GM19023 (cell line): ENCODE measurements at regions not wholly inside any gene's neighbourhood (a gene's known extent, or its start where the extent isn't known, plus 50 kb on each side); places are given as distances from the start of the nearest gene placed in this dataset.
"Not testable (repeated sequence)": the region's sequence is repeated elsewhere in the genome, so short reads cannot be mapped to it uniquely, and the experiment has no call there.

ENCODE experiments used
- ATAC-seq: cut with Tn5 transposase; IDR thresholded peaks from one replicate; pipeline ENCODE4 v1.9.1; 2021; ENCODE audit warnings: mild to moderate bottlenecking, moderate library complexity; ENCODE audit not compliant: unreplicated experiment

DNA sequence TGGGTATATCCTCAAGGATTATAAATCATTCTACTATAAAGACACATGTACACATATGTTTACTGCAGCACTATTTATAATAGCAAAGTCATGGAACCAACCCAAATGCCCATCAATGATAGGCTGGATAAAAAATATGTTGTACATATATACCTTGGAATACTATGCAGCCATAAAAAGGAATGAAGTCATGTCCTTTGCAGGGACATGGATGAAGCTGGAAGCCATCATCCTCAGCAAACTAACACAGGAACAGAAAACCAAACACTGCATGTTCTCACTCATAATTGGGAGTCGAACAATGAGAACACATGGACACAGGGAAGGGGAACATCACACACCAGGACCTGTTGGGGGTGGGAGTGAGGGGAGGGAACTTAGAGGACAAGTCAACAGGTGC is 715.0 kb upstream of the ADGRB3 start:
- not testable (repeated sequence) for ATAC-seq

DNA sequence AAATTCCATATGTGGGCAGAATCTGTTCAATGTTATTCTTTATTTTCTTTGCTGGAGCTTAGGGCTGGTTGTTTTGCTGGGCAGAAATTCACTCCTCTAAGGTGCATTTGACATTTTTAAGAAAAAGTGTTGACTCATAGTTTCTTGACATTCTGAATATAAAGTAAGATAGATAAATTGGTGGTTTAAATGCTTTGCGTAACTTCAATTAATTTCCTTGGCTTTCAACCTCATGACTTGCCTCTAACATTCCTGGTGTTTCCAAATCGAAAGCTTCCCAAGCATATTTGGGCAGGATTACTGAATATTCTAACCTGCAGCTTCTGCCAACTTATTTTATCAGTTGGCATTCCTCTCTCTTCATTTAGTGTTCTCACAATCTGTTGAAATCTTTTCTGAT is 718.7 kb upstream of the ADGRB3 start:
- ATAC-seq, result no peak

DNA sequence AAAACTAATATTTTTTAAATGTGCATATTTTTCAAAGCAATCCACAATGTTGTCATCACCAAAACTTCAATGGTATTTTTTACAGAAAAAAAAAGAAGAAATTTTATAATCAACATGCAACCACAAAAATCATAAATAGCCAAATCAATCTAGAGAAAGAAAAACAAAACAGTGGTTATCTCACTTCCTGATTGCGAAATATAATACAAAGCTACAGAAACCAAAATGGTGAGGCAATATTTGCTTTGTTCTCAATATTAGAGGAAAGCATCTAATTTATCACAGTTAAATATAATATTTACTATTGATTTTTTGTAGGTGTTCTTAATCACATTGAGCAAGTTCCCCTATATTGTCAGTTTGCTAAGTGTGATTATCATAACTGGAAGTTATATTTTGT is 720.7 kb upstream of the ADGRB3 start:
- no peak for ATAC-seq

DNA sequence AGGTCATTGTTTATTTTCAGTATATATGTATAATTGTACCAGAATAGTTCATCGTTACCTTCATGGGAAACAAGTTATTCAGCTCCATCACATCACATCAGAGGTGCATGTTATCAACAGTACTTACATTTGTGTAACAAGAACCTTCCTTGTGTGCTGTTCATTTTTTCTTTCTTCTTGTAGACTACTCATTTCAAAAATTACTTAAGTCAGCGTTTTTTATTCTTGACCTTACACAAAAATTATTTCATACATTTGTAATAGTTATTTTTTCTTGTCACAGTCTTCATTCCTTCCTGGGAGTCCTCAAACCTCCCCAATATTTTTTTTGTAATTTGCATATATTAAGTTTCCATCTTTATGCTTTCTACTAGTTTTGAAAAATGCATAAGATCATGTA is 725.7 kb upstream of the ADGRB3 start:
- no peak for ATAC-seq

DNA sequence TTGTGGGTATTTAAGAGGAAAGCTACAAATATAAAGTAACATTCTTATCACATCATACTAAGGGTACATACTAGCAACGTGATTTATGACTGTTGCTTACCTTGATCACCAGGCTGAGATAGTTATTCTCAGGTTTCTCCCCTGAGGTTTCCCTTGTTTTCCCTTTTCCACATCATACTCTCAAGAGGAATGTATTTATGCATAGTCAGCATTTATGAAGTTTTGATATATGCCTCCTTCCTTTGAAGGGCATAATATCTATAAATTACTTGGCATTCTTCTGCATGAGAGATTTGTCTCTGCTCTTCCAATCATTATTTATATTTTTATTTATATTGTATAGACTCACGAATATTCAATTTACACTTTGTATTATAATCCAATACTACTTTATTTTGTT is 726.7 kb upstream of the ADGRB3 start:
- ATAC-seq, result no peak

DNA sequence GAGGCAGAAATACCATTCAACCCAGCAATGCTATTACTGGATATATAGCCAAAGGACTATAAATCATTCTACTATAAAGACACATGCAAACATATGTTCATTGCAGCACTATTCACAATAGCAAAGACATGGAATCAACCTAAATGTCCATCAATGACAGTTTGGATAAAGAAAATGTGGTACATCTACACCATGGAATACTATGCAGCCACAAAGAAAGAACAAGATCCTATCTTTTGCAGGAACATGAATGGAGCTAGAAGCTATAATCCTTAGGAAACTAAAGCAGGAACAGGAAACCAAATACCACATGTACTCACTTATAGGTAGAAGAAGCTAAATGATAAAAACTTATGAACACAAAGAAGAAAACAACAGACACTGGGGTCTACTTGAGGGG is 730.3 kb upstream of the ADGRB3 start:
- not testable (repeated sequence) for ATAC-seq

DNA sequence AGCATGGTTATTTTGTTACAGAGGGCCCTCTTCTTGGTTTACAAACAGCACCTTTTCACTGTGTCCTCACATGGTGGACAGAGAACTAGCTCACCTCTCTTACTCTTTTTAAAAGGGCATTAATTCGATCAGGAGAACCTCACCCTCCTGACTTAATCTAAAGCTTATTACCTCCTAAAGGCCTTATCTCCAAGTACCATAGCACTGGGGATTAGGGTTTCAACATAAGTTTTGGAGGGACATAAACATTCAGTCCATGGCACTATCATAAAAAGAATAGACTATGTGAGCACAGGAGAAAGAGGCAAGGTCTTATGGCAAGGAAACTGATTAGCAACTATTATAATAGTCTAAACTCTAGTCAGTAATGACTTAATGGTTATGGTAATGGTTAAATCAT is 736.2 kb upstream of the ADGRB3 start:
- ATAC-seq, result no peak

DNA sequence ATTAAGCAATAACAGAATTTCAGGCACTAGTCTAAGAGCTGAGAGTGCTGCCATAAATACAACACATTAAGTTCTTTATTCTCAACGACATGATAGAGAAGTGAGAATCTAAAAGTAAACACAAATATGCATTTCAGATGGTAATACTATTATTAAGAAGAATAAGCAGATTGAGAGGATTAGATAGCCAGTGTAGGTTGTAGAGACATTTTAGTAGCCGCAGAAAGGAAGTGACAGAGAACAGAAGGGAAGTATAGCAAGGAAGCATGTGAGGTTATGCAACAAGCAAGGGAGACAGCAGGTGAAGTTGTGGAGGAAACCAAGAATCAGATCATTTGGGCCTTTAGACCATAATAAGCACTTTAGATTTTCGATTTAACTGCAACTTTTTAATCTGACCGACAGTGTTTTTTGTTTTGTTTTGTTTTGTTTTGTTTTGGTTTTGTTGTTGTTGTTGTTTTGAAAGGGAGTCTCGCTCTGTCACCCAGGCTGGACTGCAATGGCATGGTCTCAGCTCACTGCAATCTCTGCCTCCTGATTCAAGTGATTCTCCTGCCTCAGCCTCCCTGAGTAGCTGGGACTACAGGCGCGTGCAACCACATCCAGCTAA is 737.0 kb upstream of the ADGRB3 start:
- ATAC-seq, result no peak

DNA sequence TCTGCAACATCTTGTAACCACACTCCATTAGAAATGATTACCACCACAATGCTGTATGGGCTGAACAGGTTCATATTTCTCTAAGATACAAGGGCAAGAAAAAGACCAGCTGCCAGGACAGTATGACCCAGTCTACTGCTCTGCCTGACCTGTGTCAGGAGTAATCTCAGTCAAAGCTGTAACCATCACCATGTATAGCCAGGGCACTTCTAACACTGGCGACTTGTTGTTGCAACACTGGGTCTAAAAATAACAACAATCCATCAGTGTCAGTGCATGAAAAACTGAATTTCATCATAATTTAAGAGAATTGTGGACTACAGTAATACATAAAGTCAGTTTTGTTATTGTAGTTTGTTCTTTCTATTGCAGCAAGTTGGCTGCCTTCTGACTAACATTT is 738.6 kb upstream of the ADGRB3 start:
- no peak for ATAC-seq

DNA sequence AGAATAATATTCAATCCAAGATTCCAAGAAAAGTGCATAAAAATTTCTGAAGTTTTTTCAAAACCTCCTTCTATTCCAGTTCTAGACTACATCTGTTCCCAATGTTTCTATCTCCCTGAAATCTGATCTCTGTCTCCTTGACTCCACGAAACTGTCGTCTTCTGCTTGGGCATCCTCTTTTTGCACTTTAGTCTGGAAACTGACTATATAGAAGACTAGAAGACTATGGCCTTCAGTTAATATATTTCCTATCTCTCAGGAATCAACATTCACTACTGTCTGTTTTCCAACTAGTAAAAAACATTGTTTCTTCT is 745.4 kb upstream of the ADGRB3 start:
- ATAC-seq, result no peak

DNA sequence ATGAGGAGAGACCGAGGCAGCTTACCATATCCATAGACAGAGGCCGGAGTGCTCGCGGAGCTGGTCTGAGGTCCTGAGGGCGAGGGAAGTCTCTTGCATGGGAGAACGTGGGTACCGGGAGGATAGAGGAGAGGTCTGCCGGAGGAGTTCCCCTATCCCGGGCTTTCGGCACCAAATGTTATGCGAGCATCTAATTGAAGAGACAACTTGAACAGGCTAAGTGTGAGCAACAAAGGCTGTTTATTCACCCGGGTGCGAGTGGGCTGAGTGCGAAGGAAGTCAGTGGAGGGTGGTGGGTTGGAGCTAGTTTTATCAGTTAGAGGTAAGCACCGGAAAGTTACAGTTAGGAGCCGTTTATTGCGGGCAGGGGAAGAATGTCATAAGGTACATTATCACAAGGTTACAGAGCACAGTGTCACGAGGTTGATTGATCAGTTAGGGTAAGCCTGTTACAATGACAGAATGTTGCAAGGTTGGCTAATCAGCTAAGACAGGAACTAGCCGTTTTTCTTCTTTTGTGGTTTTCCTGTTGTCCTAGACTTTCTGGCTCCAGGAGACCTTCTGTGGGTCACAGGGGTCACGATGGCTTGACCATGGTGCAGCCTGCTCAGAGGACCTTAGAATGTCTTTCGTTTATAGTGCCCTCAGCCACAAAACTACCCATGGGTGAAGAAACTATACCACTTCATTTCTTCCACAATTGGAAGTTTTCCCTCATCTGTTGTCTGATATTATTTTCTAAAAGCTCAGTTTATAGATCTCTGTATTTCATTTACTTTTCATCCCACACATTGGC is 746.0 kb upstream of the ADGRB3 start:
- no peak for ATAC-seq

DNA sequence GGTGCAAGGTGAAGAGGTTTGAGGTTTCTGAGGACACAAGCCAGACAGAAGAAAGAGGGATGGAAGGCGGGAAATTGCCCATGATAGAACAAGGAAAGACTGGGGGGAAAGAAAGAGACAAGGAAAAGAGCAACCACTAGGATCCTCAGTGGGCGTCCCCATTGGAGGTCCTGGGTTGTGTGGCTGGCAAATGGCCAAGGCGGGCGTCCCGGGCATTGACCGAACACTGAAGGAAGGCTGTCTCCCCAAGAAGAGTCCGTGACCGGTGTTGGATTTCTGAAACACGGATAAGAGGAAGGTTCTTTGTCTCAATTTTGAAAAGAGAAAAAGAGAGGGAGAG is 746.6 kb upstream of the ADGRB3 start:
- ATAC-seq, result no peak

DNA sequence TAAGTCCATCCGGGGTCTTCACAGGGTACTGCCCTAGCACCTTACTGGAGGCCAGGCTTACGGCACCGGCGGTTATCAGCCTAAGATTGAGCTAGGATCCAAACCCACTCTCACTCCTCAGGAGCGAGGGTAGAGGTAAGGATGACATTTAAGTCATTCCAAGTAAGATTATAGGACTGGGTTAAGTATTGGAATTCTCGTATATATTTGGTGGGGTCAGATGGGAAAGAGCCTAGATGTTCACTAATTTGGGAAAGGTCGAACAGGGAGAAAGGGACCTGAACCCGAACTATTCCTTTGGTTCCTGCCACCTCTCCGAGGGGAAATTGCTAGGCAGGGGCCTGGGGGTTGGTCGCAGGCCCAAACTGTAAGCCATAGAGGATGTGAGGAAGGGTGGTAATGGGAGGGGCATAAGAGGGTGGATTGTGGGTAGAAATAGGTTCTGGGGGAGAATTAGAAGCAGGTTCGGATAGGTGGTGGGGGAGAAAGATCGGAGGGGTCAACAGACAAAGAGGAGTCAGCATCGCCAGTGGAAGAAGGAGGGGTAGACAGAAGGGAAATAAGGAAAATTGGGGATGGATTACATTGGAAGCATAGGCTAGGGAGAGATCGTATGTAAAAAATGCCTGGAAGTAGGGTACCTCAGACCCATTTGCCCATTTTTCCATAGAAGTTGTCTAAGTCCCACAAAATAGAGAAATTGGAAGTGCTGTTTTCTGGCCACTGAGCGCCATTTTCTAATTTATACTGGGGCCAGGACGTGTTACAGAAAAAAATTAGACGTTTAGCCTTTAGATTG is 747.1 kb upstream of the ADGRB3 start:
- ATAC-seq, result no peak

DNA sequence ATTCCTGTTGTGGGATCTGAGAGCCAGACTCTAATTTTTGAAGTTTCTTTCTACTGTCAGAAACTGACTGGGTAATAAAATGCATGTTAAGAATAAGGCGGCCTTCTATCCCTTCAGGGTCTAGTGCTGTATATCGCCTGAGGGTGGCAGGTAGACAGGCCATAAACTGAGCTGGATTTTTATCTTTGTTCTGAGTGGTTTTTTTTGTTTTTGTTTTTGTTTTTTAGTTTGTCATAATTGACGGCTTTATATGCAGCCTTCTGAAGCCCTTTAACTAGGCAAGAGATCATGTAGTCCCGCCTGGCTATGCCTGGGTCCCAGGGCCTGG is 747.7 kb upstream of the ADGRB3 start:
- ATAC-seq, result no peak

DNA sequence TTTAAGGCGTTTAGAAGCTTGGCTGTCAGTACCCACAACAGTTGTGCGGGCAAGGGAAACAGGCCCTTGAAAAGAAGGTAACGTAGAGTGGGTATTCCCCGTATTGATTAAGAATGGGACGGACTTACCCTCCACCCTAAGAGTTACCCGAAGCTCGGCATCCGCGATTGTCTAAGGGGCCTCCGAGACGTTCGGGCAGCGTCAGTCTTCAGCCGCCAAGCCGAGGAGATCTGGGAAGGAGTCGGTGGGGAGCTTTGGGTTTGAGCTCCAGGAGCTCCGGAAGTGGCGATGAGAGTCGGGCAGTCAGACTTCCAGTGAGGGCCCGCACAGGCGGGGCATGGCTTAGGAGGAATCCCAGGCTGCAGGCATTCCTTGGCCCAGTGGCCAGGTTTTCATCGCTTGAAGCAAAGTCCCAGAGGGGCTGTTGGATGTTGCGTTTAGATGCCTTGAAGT is 748.2 kb upstream of the ADGRB3 start:
- no peak for ATAC-seq

DNA sequence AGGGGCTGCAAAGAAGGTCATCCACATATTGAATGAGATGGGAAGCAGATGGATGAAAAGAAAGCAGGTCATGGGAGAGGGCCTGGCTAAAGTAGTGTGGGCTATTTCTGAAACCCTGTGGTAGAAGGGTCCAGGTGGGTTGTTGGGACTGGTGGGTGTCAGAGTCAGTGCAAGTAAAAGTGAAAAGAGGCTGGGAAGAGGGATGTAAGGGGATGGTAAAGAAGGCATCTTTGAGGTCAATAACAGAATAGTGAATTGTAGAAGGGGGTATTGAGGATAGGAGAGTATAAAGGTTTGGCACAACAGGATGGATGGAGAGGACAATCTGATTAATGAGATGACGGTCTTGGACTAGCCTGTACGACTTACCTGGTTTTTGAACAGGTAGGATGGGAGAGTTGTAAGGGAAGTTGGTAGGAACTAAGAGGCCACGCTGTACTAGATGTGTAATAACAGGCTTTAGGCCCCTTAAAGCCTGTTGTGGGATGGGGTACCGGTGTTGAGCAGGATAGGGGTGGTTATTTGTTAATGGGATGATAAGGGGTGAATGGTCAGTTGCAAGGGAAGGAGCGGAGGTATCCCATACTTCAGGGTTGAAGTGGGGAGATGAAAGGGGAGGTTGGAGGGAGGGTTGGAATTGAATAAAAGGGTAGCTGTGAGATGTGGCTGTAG is 748.9 kb upstream of the ADGRB3 start:
- no peak for ATAC-seq

DNA sequence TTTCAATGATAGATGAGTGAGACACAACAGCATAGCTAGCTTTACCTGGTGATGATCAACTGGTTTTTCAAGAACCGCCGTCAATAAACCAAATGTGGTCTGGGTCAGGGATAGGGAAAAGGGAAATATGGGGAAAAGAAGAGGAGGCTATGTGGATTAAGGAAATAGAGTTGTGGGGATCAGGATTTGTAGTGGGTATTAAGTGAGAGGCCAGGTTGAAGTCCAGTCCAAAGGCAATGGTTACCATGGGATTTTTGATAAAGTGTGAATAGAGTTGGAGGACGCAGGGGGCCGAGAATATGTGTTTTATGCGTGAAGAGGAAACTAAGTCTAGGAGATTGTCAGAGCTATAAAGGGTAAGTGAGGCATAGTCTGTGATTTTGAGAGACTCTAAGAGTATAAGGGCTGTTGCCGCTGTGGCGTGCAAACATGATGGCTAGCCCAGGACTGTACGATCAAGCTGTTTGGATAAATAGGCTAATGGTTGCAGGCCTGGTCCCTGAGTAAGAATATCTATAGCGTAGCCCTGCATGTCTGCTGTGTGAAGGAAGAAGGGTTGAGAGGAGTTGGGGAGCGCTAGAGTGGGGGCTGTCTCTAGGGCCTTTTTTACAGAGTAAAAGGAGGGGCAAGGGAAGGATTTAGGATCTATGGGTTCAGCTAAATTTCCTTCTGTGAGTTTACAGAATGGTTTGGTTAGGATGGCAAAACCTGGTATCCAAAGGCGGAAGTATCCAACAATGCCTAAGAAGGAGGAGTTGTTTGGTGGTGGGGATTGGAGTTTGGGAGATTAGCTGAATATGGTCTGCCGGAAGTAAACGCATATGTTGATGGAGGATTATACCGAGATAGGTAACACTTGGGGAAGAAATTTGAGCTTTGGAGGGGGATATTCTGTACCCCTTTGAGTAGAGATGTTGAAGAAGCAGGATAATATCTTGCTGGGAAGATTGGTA is 749.7 kb upstream of the ADGRB3 start:
- no peak for ATAC-seq

DNA sequence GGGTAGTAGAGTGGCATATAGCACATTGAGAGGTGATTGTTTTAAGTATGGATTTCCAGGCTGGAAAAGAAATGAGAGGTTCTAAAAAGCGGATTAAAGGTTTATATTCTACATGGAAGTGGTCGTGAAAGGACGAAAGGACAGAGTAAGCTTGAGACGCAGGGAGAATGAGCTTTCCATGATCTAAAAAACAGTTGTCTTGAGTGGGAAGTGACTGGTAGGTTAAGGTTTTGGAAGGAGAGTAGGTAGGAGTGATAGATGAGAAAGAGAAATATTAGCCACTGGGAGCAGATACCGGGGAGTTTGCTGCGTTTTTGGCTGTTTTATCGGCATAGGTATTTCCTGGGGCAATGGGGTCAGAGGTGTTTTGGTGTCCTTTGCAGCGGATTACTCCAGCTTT is 750.6 kb upstream of the ADGRB3 start:
- no peak for ATAC-seq

DNA sequence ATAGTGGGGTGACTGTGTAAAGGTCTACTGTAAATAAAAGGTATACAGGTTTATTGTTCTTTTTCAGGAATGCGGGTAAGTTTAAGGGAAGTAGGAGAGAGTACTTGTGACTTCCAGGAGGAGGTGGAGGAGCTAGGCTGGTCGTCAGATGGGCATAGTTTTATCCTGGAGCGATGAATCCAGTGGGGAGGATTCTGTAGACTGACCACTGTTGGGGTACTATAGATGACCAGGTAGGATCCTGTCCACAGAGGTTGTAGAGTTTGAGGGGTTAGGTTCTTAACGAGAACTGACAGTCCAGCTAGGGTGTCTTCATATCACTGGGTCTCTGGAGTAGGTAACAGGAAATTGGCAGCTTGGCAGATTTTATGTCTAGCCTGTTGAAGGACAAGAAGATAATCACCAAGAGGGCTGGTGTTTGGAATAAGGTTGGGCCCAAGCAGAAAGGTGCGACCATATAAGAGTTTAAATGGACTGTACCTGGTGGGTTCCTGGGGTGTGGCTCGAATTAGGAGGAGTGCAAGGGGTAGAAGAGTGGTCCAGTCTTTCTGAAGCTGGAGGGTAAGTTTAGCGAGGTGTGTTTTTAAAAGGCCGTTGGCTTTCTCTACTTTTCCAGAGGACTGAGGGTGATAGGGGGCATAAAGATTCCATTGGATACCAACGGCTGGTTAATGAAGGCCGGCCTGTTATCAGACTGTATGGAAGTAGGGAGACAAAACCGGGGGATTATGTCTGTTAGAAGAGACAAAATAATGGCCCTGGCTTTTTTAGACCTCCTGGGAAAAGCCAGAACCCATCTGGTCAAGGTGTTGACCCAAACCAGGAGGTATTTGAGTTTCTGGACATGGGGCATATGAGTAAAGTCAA is 751.3 kb upstream of the ADGRB3 start:
- ATAC-seq, result no peak
